ENCODE measurements at regions not wholly inside any gene's neighbourhood (a gene's known extent, or its start where the extent isn't known, plus 50 kb on each side); places are given as distances from the start of the nearest gene placed in this dataset.

- H3K9ac ChIP-seq (ENCODE audit: extremely low read depth, insufficient read length, low read length): no peak overlapping the region
- no peak overlapping the region for H3K56ac ChIP-seq (ENCODE audit: insufficient read length, low read depth, low read length)
- H4K91ac ChIP-seq (ENCODE audit: insufficient read length, low read depth, low read length): no peak overlapping the region
- no peak overlapping the region for H3K27ac ChIP-seq (ENCODE audit: insufficient read length, low read depth, low read length)
- Mint-ChIP-seq H3K4me1 (peaks cover 3 to 8% of the 10 kb centered on the region in 2 experiments; a peak in 3 of 4 replicates), H3K9me3 (no peaks in the 10 kb centered on the region), H3K27me3 (ENCODE audit: low read depth) (no peaks in the 10 kb centered on the region; the same call in 1 of the 2 replicates), H3K36me3 (ENCODE audit: insufficient read depth in 1 of 3, low read depth in 3 of 3) (no peaks in the 10 kb centered on the region), H3K27ac (no peak overlapping the region), H3K4me3 (no peak overlapping the region)
- H4K8ac ChIP-seq (replicated peaks; ENCODE audit: insufficient read length, low read depth, low read length): no peak overlapping the region
- H4K5ac ChIP-seq (ENCODE audit: insufficient read length, low read depth, low read length): no peak overlapping the region
- no CpG with 5 or more reads among the region's 5 CpGs for WGBS (ENCODE audit: extremely low coverage, insufficient read length, low lambda C conversion rate)
- H3K23me2 ChIP-seq (ENCODE audit: insufficient read length, low read depth, low read length, poor library complexity, severe bottlenecking): no peaks in the 10 kb centered on the region
- no peaks in the 10 kb centered on the region for H3K27me3 ChIP-seq (ENCODE audit: insufficient read depth, low read length)
- H2BK12ac ChIP-seq (ENCODE audit: insufficient read length, low read depth, low read length): no peak overlapping the region
- no peak overlapping the region for H2AK5ac ChIP-seq (ENCODE audit: insufficient read length, low read length)
- H2BK5ac ChIP-seq (ENCODE audit: insufficient read length, low read length): no peak overlapping the region
- no peak for DNase-seq
- no peak overlapping the region for H2BK120ac ChIP-seq (ENCODE audit: low read depth, low read length, poor library complexity, severe bottlenecking)
- H3K9me3 ChIP-seq (ENCODE audit: control insufficient read depth, low read depth, low read length): no peaks in the 10 kb centered on the region
- H2BK20ac ChIP-seq (ENCODE audit: low read depth, low read length, poor library complexity, severe bottlenecking): no peak overlapping the region
- no peak overlapping the region for H3K18ac ChIP-seq (ENCODE audit: insufficient read length, low read depth, low read length)
- no peaks in the 10 kb centered on the region for H4K20me1 ChIP-seq (ENCODE audit: control insufficient read depth, insufficient read depth, insufficient read length)
- H3K4ac ChIP-seq (ENCODE audit: low read depth, low read length): no peak overlapping the region
- H3T11ph ChIP-seq (ENCODE audit: low read length): no peak overlapping the region
- TF ChIP-seq CTCF (conservative IDR thresholded peaks at IDR 0.05): no peak
- no peaks in the 10 kb centered on the region for H3K79me2 ChIP-seq (ENCODE audit: insufficient read depth, low read length)
- H3K79me1 ChIP-seq (ENCODE audit: insufficient read depth, low read depth, low read length, poor library complexity, severe bottlenecking): no peaks in the 10 kb centered on the region
- H3K14ac ChIP-seq (ENCODE audit: insufficient read depth, low read length): no peak overlapping the region
- no peaks in the 10 kb centered on the region for H3K4me1 ChIP-seq (ENCODE audit: insufficient read depth, low read length)
- H2AFZ ChIP-seq (ENCODE audit: low read length): no peak overlapping the region
- H3K4me2 ChIP-seq (ENCODE audit: insufficient read depth, insufficient read length, low read length): no peak overlapping the region
- H3K23ac ChIP-seq (ENCODE audit: insufficient read length, low read depth, low read length): no peak overlapping the region
- H2BK15ac ChIP-seq (ENCODE audit: low read depth, low read length): no peak overlapping the region
Measured at GRCh38 chr13:80166352-80166751, 174.6 kb downstream of the SPRY2 start.
